NOMO-1 (cell line): ENCODE measurements at regions not wholly inside any gene's neighbourhood (a gene's known extent, or its start where the extent isn't known, plus 50 kb on each side); places are given as distances from the start of the nearest gene placed in this dataset.
A peak's percentile ranks its signal among the peaks of the same experiment; 100 is the strongest.
"Not testable (repeated sequence)": the region's sequence is repeated elsewhere in the genome, so short reads cannot be mapped to it uniquely, and the experiment has no call there.

ENCODE experiments used
- DNase-seq, 2 experiments: peaks; one replicate each; lab custom pipeline; 2025; ENCODE audit not compliant: unreplicated experiment in 2 of 2; lab: John Stamatoyannopoulos, UW

- DNase-seq, result no peak
Measured at GRCh38 chr11:70897429-70897828, 354.9 kb downstream of the SHANK2 start.

- no peak for DNase-seq
Measured at GRCh38 chr11:70899616-70900015, 352.8 kb downstream of the SHANK2 start.

- no peak for DNase-seq
Measured at GRCh38 chr11:70900540-70900939, 351.8 kb downstream of the SHANK2 start.

GRCh38 chr11:70901951-70902521 lies 350.3 kb downstream of the SHANK2 start:
- peak; percentile 19 to 72 for DNase-seq

GRCh38 chr11:70903229-70903628 lies 349.1 kb downstream of the SHANK2 start:
- DNase-seq, result not testable (repeated sequence)

- no peak for DNase-seq
Measured at GRCh38 chr11:70906101-70906500, 346.3 kb downstream of the SHANK2 start.

GRCh38 chr11:70908223-70908622 lies 344.2 kb downstream of the SHANK2 start:
- no peak for DNase-seq

- no peak for DNase-seq
Measured at GRCh38 chr11:70910835-70911234, 341.5 kb downstream of the SHANK2 start.

GRCh38 chr11:70912226-70912840 lies 340.0 kb downstream of the SHANK2 start:
- no peak for DNase-seq

- DNase-seq, result no peak
Measured at GRCh38 chr11:70913715-70914231, 338.6 kb downstream of the SHANK2 start.

- DNase-seq, result no peak
Measured at GRCh38 chr11:70914496-70914895, 337.9 kb downstream of the SHANK2 start.

GRCh38 chr11:70915158-70915985 lies 337.0 kb downstream of the SHANK2 start:
- DNase-seq, result no peak

GRCh38 chr11:70916351-70916750 lies 336.0 kb downstream of the SHANK2 start:
- DNase-seq, result no peak

GRCh38 chr11:70918242-70918641 lies 334.1 kb downstream of the SHANK2 start:
- no peak for DNase-seq

- no peak for DNase-seq
Measured at GRCh38 chr11:70921804-70922203, 330.6 kb downstream of the SHANK2 start.

GRCh38 chr11:70924108-70924507 lies 328.3 kb downstream of the SHANK2 start:
- no peak for DNase-seq

GRCh38 chr11:70925238-70925637 lies 327.1 kb downstream of the SHANK2 start:
- no peak for DNase-seq

- DNase-seq, result no peak
Measured at GRCh38 chr11:70926543-70927201, 325.7 kb downstream of the SHANK2 start.

- DNase-seq, result no peak
Measured at GRCh38 chr11:70928854-70929598, 323.4 kb downstream of the SHANK2 start.

GRCh38 chr11:70930215-70930614 lies 322.2 kb downstream of the SHANK2 start:
- no peak for DNase-seq
